CD4-positive, alpha-beta T cell treated with Interleukin-10 for 1 hour (primary cell): ENCODE measurements at regions not wholly inside any gene's neighbourhood (a gene's known extent, or its start where the extent isn't known, plus 50 kb on each side); places are given as distances from the start of the nearest gene placed in this dataset.
A peak's percentile ranks its signal among the peaks of the same experiment; 100 is the strongest.

Experiments used
- DNase-seq: peaks from one replicate; pipeline ENCODE4 v3.0.0-alpha.2; 2020

- no peak for DNase-seq
Observed at GRCh38 chr19:32012206-32012605, 333.2 kb upstream of the ZNF507 start.

GRCh38 chr19:32012886-32013631, 332.4 kb upstream of the ZNF507 start:
- no peak for DNase-seq

DNA sequence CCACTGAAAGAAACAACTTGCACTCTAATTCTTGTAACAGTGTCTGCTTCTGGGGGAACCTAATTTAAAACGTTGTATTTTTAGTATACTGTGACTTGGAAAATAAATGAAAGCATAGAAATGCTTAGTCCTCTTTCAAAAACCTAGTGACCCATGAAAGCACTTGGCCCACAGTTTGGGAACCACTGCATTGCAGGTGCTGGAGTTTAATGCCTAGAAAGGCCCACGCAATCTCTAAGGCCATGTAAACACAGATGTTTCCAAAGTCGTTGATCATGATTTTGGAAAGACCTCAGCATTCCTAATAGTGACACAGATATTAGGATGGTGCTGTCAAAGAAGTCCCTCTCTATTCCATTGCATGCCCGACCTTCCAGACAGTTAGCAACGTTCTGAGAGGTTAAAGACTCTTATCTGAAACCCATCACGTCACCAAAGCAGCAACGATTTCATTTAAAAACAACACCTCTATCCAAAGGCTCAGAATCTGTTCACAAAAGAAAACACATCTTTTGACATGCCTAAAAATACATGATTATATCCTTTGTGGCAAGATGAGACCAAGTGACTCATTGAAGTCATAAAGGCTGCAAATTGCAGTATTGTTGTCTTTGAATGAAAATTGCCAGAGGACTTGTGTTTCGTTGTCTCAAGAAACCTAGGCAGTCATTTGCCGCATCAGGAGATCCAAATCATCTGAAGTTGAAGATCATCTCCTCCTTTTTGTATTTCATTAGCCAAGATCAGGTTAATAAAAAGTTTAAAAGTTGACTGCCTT, 328.0 kb upstream of the ZNF507 start:
- no peak for DNase-seq

DNA sequence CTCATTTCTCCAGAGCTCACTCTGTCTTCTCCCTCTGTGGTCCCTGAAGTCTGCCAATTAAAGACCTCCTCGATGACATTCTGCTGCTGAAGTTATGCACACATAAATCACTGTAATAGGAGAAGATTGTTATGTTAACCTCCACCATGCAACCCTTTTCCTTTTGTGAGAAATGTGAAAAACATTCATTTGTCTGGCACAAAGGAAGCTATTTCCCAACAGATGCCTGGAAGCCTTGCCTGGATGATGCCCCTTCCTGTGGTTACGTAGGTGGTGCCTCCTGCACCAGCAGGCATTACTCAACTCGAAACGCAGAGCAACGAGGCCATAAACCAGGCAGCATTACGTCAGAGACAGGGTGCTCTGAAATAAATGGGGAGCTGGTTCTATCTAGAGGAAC, 327.4 kb upstream of the ZNF507 start:
- DNase-seq = no peak

- no peak for DNase-seq
Observed at GRCh38 chr19:32020538-32020937, 324.9 kb upstream of the ZNF507 start.

- no peak for DNase-seq
Observed at GRCh38 chr19:32022044-32022640, 323.3 kb upstream of the ZNF507 start.

GRCh38 chr19:32022731-32023563, 322.5 kb upstream of the ZNF507 start:
- no peak for DNase-seq

GRCh38 chr19:32023564-32023832, 321.9 kb upstream of the ZNF507 start:
- no peak for DNase-seq

DNA sequence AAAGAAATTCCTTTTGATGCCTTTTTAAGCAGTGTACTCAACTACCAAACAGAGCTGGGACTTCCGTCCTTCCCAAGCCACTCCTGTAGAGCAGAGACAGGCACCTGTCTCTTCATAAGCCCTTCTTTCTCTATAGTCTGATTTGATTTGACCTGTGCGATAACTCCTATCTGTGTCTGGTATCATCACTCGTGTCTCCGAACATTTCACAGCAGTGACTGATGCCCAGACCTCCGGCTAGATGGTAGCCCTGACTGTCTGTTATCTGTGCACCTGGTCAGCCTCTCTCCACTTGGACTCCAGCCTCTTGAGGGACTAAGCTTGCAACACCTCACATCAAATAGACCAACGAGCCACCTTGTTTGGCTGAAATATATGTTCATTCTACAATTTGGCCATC, 316.2 kb upstream of the ZNF507 start:
- no peak for DNase-seq

- DNase-seq = no peak
Observed at GRCh38 chr19:32032561-32032960, 312.8 kb upstream of the ZNF507 start.

DNA sequence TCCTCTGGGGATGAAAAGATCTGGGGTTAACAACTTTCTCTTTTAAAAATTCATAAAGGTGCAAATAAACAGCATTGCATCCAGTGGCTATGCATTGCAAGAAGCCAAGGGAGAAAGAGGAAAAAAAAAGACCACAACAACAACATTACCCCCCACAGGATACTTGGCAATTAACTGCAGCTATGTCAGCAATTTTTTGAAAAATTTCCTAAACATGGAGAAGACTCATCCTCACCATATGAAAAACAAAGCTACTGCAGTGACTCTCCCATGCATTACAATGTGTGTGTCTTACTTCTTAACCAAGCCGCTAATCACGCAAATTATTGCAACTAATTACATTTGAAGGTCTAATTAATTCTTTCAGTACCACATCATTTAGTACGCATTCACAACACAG, 309.8 kb upstream of the ZNF507 start:
- DNase-seq = no peak

DNA sequence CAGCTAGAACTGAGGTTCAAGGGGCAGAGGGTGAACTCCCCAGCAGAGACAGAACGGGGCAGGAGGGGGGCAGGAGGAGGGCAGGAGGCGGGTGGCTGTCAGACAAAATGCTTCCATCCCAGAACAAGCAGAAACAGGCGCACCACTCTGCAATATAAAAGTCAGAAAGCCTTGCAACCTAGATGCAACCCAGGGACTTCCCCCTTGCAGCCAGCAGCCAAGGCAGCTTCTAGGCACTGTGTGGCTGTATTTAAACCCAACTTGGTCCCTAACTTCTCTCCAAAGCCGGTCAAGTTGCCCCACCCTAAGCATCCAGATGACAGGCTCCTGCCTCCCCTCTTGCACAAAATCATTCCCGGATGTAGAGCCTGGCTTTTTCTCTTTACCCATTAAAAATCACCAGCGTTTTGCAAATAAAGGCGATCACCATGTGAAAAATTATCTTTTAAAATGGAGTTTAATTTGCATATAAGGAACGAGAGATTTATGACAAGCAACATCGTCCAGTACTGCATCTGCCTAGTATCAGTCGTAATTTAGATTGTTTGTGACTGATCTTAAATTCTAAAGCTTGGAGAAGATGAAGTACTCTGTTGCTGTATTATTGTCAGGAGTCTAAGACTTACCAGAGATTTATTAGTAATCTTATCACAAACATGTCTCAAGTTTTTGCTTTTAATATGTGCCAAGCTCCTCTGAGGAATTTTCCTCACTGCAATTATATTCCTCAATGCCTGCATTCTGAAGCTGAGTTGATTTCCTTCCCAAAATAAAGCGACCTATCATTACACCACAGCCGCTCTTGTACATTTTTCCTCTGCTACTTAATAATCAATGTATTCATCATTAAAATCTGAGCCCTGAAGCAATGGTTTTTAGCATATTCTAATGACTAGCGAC, 307.1 kb upstream of the ZNF507 start:
- DNase-seq = no peak

GRCh38 chr19:32038961-32039360, 306.4 kb upstream of the ZNF507 start:
- no peak for DNase-seq

DNA sequence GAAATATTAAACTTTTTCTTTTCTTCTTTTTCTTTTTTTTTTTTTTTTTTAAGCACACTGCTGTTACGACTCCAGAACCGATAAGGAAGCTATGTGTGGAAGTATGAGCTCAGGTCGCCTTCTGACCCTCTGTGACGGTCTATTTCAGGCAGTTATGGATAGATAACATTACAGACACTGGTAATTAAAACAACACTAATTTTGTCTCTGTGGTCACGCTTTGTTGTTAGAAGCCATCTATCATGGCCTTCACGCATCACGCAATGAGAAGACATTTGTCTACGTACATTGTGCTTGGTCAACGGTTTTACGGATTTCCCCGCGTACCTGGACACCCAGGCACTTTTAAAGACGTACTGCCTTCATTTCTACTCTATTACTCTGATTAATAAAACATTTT, 306.0 kb upstream of the ZNF507 start:
- no peak for DNase-seq

DNA sequence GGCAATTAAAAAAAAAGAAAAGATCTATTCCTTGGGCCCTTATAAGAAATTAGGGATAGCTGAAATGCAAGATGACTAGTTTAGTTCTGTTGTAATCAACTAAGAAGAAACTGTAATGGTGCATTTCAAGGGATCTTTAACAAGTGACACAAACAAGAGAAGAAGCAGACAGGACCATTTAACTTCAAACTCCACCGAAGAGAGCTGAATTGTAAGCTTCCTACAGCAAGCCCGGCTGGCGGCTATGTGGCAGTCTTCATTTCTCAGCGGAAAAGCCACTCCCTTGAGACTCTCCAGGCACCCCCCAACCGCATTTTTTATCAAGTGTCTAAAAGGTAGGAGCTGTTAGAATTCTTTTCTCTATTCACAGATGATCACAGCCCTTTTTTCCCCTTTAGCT, 305.2 kb upstream of the ZNF507 start:
- no peak for DNase-seq

GRCh38 chr19:32041681-32042292, 303.6 kb upstream of the ZNF507 start:
- peak; percentile 4 for DNase-seq

DNA sequence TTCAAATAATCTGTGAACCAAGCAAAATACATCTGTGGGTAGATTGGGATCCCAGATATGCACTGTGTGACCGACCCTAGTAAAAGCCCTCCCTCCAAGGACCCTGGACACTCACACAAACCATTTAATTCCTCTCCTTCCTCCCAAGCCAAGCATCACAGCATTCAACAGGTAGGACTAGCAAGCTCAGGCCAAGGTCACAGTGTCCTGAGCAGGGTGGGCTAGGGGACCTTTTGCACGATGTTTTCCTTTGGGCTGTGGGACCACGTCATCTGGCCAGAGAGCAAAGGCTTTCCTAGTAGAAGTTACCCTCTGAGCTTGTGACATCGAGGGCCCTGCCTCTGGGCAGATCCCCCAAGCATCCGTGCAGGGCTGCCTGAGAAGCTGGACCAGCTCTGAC, 297.6 kb upstream of the ZNF507 start:
- DNase-seq = no peak

DNA sequence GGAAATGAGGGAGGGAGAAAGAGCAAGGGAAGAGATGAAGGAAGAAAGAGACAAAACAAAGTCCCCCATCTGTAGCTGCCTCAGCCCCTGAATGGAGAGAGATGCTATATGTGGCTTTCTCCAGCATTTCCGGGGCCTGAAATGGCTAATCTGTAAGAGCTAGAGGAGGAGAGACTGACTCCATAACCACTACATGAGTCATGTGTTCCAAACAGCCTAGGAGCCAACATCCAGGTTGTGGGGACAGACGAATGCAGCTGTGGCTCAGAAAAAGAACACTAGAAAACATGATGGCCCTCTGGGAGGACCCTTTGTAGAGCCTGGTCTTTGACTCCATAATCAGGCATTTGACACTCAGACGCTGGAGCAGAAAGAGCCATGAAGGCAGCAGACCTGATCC, 292.0 kb upstream of the ZNF507 start:
- no peak for DNase-seq

DNA sequence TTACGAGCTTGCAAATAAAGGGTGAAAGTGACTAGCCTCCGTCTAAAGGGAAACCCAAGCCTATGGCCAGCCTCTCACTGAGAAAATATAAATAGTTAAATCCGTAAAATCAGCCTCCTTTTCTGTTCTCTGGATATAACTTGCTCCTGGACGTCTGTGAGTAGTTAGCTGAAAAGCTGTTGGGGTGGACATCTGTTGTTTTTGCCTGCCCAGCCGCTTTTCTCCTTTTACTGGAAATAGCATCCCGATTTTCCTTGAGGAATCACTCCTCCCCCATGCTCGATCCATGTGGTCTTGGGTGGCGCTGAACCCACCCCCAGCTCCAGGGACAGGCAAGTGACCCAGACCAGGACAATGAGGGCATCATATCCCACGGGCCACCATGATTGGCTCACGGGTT, 291.5 kb upstream of the ZNF507 start:
- DNase-seq = no peak

- DNase-seq = no peak
Observed at GRCh38 chr19:32058131-32058530, 287.3 kb upstream of the ZNF507 start.

DNA sequence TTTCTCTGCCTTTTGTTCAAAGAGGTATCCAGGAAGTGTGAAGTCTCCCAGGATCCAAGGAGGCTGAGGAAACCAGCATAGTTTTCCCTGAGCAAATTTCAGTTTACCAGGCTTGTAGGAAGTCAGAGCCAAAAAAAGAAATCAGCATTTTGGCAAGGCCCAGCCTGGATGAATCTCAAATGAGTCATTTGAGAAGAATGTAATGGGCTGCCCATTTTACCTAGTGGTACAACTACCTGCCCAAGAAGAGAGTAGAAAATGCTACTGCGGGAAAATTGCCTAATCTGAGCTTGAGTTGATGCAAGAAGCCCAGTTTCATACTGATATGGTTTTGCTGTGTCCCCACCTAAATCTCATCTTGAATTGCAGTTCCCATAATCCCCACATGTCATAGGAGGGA, 284.1 kb upstream of the ZNF507 start:
- DNase-seq = no peak

- DNase-seq = no peak
Observed at GRCh38 chr19:32063601-32064000, 281.8 kb upstream of the ZNF507 start.
